ENCODE measurements at regions not wholly inside any gene's neighbourhood (a gene's known extent, or its start where the extent isn't known, plus 50 kb on each side); places are given as distances from the start of the nearest gene placed in this dataset.

- Mint-ChIP-seq H3K9me3 (no peaks in the 10 kb centered on the region), H3K36me3 (ENCODE audit: low read depth) (no peaks in the 10 kb centered on the region), H3K27ac (no peak overlapping the region), H3K27me3 (ENCODE audit: low read depth) (peaks cover 9% of the 10 kb centered on the region), H3K4me3 (no peak overlapping the region), H3K4me1 (ENCODE audit: low read depth) (no peaks in the 10 kb centered on the region)
- intact Hi-C loops (cut with micrococcal nuclease): no loop called here
- DNase-seq: no peak
- CTCF ChIA-PET: no interaction called here
These were observed 392.6 kb downstream of the C12orf75 start for GRCh38 chr12:105723066-105723465.

- no peak overlapping the region for H3K4me3 Mint-ChIP-seq
- H3K27ac Mint-ChIP-seq: no peak overlapping the region
- CTCF ChIA-PET: no interaction called here
- H3K4me1 Mint-ChIP-seq (ENCODE audit: low read depth): no peaks in the 10 kb centered on the region
- no peaks in the 10 kb centered on the region for H3K9me3 Mint-ChIP-seq
- intact Hi-C loops (cut with micrococcal nuclease): no loop called here
- no peaks in the 10 kb centered on the region for H3K36me3 Mint-ChIP-seq (ENCODE audit: low read depth)
- H3K27me3 Mint-ChIP-seq (ENCODE audit: low read depth): peaks cover 7% of the 10 kb centered on the region
- no peak for DNase-seq
These were observed 393.0 kb downstream of the C12orf75 start for GRCh38 chr12:105723494-105723893.

- H3K4me3 Mint-ChIP-seq: no peak overlapping the region
- CTCF ChIA-PET: interaction anchor here (0.7 kb wide), 1 partner anchor 112 kb away, joined by 3 read pairs; no protein-coding TSS in a partner anchor
- H3K27me3 Mint-ChIP-seq (ENCODE audit: low read depth): peaks cover 7% of the 10 kb centered on the region
- no peak for DNase-seq
- H3K9me3 Mint-ChIP-seq: no peaks in the 10 kb centered on the region
- intact Hi-C loops (cut with micrococcal nuclease): no loop called here
- H3K36me3 Mint-ChIP-seq (ENCODE audit: low read depth): no peaks in the 10 kb centered on the region
- no peaks in the 10 kb centered on the region for H3K4me1 Mint-ChIP-seq (ENCODE audit: low read depth)
- no peak overlapping the region for H3K27ac Mint-ChIP-seq
These were observed 394.1 kb downstream of the C12orf75 start for GRCh38 chr12:105724641-105725040.

DNA sequence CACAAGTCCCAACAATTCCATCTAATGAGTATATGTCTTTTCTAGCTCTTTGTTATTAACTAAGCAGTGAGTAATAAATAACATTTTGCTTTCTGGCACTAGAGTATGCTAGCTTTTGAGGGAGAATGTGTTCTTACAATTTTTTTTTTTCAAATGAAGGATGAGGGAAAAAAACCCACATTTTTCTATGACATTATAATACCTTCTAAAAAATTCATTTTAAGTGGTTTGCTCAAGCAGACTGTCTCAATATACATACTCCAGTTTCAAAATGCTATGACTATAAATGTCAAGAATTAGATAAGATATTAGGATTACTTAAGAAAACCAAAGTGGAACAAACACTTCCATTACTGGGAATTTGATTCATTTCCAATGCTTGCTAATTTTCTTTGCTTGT, 394.6 kb downstream of the C12orf75 start:
- peaks cover 7% of the 10 kb centered on the region for H3K27me3 Mint-ChIP-seq (ENCODE audit: low read depth)
- intact Hi-C loops (cut with micrococcal nuclease): no loop called here
- no peaks in the 10 kb centered on the region for H3K4me1 Mint-ChIP-seq (ENCODE audit: low read depth)
- CTCF ChIA-PET: interaction anchor here (0.7 kb wide), 1 partner anchor 113 kb away, joined by 3 read pairs; no protein-coding TSS in a partner anchor
- no peak for DNase-seq
- no peaks in the 10 kb centered on the region for H3K9me3 Mint-ChIP-seq
- no peaks in the 10 kb centered on the region for H3K36me3 Mint-ChIP-seq (ENCODE audit: low read depth)
- no peak overlapping the region for H3K27ac Mint-ChIP-seq
- H3K4me3 Mint-ChIP-seq: no peak overlapping the region

DNA sequence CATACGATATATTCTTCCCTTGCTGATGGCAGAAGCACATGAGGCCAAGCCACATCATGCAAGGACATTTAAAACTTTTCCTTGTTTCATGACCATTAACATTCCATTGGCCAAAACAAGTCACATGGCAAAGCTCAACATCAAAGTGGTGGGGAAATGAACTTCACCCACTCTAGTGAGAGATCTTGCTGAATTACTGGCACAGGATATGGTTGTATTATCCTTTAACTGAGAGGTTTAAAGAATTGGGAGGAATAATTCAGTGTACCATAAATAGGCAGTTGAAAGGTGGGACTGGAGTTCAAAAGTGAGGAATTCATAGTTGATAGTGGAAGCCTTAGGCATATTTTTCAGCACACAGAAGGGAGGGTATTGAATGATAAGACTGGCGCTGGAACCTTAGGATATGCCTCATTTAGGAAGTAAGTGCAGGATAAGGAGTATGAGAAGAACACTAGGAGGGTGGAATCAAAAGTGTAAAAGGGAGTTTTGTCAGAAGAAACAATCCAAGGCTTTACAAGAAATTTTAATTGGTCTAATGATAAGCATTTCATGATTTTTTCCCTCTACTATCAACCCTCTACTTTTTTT, 398.8 kb downstream of the C12orf75 start:
- no peaks in the 10 kb centered on the region for H3K36me3 Mint-ChIP-seq (ENCODE audit: low read depth)
- H3K4me1 Mint-ChIP-seq (ENCODE audit: low read depth): no peaks in the 10 kb centered on the region
- DNase-seq: no peak
- H3K27ac Mint-ChIP-seq: no peak overlapping the region
- no peaks in the 10 kb centered on the region for H3K9me3 Mint-ChIP-seq
- CTCF ChIA-PET: no interaction called here
- no peaks in the 10 kb centered on the region for H3K27me3 Mint-ChIP-seq (ENCODE audit: low read depth)
- no peak overlapping the region for H3K4me3 Mint-ChIP-seq
- intact Hi-C loops (cut with micrococcal nuclease): no loop called here

GRCh38 chr12:105729926-105730325, 399.4 kb downstream of the C12orf75 start:
- no peak for DNase-seq
- H3K27me3 Mint-ChIP-seq (ENCODE audit: low read depth): no peaks in the 10 kb centered on the region
- H3K36me3 Mint-ChIP-seq (ENCODE audit: low read depth): no peaks in the 10 kb centered on the region
- H3K9me3 Mint-ChIP-seq: no peaks in the 10 kb centered on the region
- H3K4me3 Mint-ChIP-seq: no peak overlapping the region
- H3K27ac Mint-ChIP-seq: no peak overlapping the region
- intact Hi-C loops (cut with micrococcal nuclease): no loop called here
- CTCF ChIA-PET: no interaction called here
- no peaks in the 10 kb centered on the region for H3K4me1 Mint-ChIP-seq (ENCODE audit: low read depth)

DNA sequence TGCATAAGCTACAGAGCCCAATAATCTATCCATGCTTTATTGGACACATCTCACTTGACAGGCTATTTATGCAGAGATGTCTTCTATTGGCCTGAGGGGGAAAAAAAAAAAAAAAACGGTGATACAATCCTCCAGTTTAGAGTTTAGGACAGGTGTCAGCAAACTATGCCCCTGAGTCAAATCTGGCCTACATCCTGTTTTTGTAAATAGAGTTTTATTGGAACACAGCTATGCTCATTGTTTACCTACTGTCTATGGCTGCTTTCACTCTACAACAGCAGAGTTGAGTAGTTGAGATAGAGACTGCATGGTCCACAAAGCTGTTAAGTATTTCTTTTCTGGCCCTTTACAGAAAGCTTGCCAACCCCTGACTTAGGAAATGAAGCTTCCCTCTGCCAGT, 403.1 kb downstream of the C12orf75 start:
- H3K27me3 Mint-ChIP-seq (ENCODE audit: low read depth): peaks cover 7% of the 10 kb centered on the region
- no peaks in the 10 kb centered on the region for H3K9me3 Mint-ChIP-seq
- H3K4me3 Mint-ChIP-seq: no peak overlapping the region
- CTCF ChIA-PET: interaction anchor here (0.6 kb wide), 1 partner anchor 833 kb away, joined by 3 read pairs; no protein-coding TSS in a partner anchor
- intact Hi-C loops (cut with micrococcal nuclease): no loop called here
- no peaks in the 10 kb centered on the region for H3K36me3 Mint-ChIP-seq (ENCODE audit: low read depth)
- H3K4me1 Mint-ChIP-seq (ENCODE audit: low read depth): no peaks in the 10 kb centered on the region
- no peak for DNase-seq
- no peak overlapping the region for H3K27ac Mint-ChIP-seq

GRCh38 chr12:105736498-105736897, 402.3 kb downstream of the NUAK1 start:
- no peak for DNase-seq
- intact Hi-C loops (cut with micrococcal nuclease): no loop called here
- no peak overlapping the region for H3K4me3 Mint-ChIP-seq
- no peak overlapping the region for H3K27ac Mint-ChIP-seq
- no peaks in the 10 kb centered on the region for H3K9me3 Mint-ChIP-seq
- no peaks in the 10 kb centered on the region for H3K36me3 Mint-ChIP-seq (ENCODE audit: low read depth)
- CTCF ChIA-PET: no interaction called here
- H3K27me3 Mint-ChIP-seq (ENCODE audit: low read depth): peaks cover 7% of the 10 kb centered on the region
- no peaks in the 10 kb centered on the region for H3K4me1 Mint-ChIP-seq (ENCODE audit: low read depth)

DNA sequence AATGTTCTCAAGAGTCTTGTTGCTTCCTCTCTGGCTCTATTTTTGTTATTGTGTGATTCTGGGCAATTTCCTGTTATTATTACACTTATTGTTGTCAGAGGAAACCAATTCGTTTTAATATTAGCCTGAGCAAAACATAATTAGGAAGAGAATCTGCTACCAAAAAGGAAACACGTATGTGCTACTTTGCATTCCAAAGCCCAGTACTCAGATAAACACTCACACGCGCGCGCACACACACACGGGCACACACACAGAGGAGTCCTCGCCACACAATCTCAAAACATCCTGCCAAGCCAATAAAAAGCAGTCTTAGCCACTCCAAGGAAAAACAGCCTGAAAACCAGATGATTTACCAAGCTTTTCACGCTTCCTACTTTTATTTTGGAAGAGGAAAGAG, 400.7 kb downstream of the NUAK1 start:
- CTCF ChIA-PET: no interaction called here
- intact Hi-C loops (cut with micrococcal nuclease): no loop called here
- Mint-ChIP-seq H3K27ac (no peak overlapping the region), H3K36me3 (ENCODE audit: low read depth) (no peaks in the 10 kb centered on the region), H3K4me1 (ENCODE audit: low read depth) (no peaks in the 10 kb centered on the region), H3K27me3 (ENCODE audit: low read depth) (peaks cover 7% of the 10 kb centered on the region), H3K4me3 (no peak overlapping the region), H3K9me3 (no peaks in the 10 kb centered on the region)
- no peak for DNase-seq

DNA sequence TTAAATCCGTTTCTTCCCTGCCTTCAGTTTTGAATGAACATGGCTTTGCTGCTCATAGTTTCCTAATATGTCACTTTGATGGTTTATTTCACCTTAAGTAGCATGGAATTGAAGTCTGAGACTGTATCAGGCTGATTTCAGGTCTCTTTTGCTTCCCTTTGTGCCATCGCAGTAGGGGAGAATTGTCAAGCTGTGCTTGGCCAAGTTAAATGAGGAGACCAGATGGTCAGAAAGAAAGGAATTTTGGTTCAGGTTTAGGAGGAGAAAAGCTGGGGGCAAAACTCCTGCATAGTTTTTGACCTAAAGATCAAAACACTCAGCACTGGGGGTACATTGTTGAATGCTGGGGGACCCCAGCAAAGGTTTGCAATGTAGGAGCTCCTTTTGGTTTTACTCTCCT, 398.4 kb downstream of the NUAK1 start:
- Mint-ChIP-seq H3K9me3 (no peaks in the 10 kb centered on the region), H3K27ac (no peak overlapping the region), H3K36me3 (ENCODE audit: low read depth) (no peaks in the 10 kb centered on the region), H3K27me3 (ENCODE audit: low read depth) (peaks cover 7% of the 10 kb centered on the region), H3K4me3 (no peak overlapping the region), H3K4me1 (ENCODE audit: low read depth) (no peaks in the 10 kb centered on the region)
- intact Hi-C loops (cut with micrococcal nuclease): no loop called here
- DNase-seq: no peak
- CTCF ChIA-PET: no interaction called here

DNA sequence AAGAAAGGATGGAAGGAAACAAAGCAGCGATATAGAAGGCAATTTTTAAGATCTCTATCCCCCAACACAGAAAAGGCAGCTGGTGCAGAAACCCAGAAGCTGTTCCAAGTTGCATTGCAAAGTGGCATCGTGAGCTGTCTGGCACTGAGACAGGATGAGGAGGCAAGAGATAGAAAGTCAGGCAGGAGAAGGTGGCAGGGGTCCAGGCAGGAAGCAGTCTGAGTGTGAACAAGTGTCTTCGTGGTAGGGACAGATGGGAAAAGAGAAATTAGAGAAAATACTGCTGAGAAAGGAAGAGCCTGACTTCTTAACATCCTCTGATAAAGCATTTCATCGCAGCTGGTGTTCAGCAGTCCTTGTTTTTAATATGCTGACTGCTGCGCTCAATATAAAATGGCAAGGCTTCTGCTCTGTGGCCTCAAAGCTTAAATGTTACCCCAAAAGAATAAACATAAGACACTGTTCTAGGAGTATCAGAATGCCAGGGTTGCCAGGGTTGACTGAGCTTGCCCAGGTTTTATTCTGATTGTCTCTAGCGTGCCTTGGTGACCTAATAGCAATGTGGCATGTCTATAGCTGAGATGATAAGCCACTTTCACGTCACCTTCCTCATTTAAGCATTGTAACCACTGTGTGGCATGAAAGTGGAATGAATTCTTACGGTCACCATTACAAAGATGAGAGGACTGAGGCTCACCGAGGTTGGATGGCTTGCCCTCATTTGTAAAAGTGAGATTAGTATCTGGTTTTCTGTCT, 397.6 kb downstream of the NUAK1 start:
- DNase-seq: no peak
- Mint-ChIP-seq H3K4me3 (no peak overlapping the region), H3K27ac (no peak overlapping the region), H3K4me1 (ENCODE audit: low read depth) (no peaks in the 10 kb centered on the region), H3K27me3 (ENCODE audit: low read depth) (peaks cover 7% of the 10 kb centered on the region), H3K9me3 (no peaks in the 10 kb centered on the region), H3K36me3 (ENCODE audit: low read depth) (no peaks in the 10 kb centered on the region)
- intact Hi-C loops (cut with micrococcal nuclease): no loop called here
- CTCF ChIA-PET: interaction anchor here (0.6 kb wide), 1 partner anchor 8 kb away, joined by 3 read pairs; no protein-coding TSS in a partner anchor

- Mint-ChIP-seq H3K27ac (no peak overlapping the region), H3K4me3 (no peak overlapping the region), H3K4me1 (ENCODE audit: low read depth) (no peaks in the 10 kb centered on the region), H3K36me3 (ENCODE audit: low read depth) (no peaks in the 10 kb centered on the region), H3K9me3 (no peaks in the 10 kb centered on the region), H3K27me3 (ENCODE audit: low read depth) (peaks cover 7% of the 10 kb centered on the region)
- DNase-seq: no peak
- intact Hi-C loops (cut with micrococcal nuclease): no loop called here
- CTCF ChIA-PET: no interaction called here
These were observed 396.8 kb downstream of the NUAK1 start for GRCh38 chr12:105741786-105742566.

DNA sequence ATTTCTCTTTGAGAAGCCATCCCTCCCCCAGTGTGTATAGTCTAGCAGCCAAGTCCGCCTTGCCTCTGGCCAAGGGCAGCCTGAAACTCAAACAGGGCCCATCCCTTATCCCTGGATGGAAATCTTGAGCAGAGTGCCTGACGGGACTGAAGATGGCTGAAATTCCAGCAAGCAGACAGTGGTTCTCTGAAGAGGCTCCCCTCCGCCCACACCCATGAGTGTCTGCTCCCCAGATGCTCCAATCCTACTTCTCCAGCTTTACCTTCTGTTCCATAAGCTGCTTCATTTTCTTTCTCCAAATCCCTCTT, 396.2 kb downstream of the NUAK1 start:
- Mint-ChIP-seq H3K27me3 (ENCODE audit: low read depth) (peaks cover 2% of the 10 kb centered on the region), H3K36me3 (ENCODE audit: low read depth) (no peaks in the 10 kb centered on the region), H3K4me3 (no peak overlapping the region), H3K9me3 (no peaks in the 10 kb centered on the region), H3K4me1 (ENCODE audit: low read depth) (no peaks in the 10 kb centered on the region), H3K27ac (no peak overlapping the region)
- DNase-seq: no peak
- intact Hi-C loops (cut with micrococcal nuclease): no loop called here
- CTCF ChIA-PET: no interaction called here

Data from activated naive CD4-positive, alpha-beta T cell treated with anti-CD3 and anti-CD28 coated beads for 36 hours (primary cell).